SKM-1 (cell line): ENCODE measurements at regions not wholly inside any gene's neighbourhood (a gene's known extent, or its start where the extent isn't known, plus 50 kb on each side); places are given as distances from the start of the nearest gene placed in this dataset.

ENCODE experiments used
- DNase-seq: peaks from one replicate; lab custom pipeline; 2025; ENCODE audit not compliant: unreplicated experiment; lab: John Stamatoyannopoulos, UW

GRCh38 chr15:85889956-85890619 is 95.4 kb upstream of the KLHL25 start:
- no peak for DNase-seq

- peak; percentile 46 for DNase-seq
Measured at GRCh38 chr15:85890620-85890980, 95.9 kb upstream of the KLHL25 start.

- no peak for DNase-seq
Measured at GRCh38 chr15:85891470-85891869, 96.7 kb upstream of the KLHL25 start.

GRCh38 chr15:85892232-85892631 is 97.5 kb upstream of the KLHL25 start:
- DNase-seq: no peak

GRCh38 chr15:85897207-85897894 is 102.6 kb upstream of the KLHL25 start:
- DNase-seq: no peak

- DNase-seq: no peak
Measured at GRCh38 chr15:85897895-85898717, 103.4 kb upstream of the KLHL25 start.

GRCh38 chr15:85899927-85900326 is 105.2 kb upstream of the KLHL25 start:
- DNase-seq: no peak

- no peak for DNase-seq
Measured at GRCh38 chr15:85905751-85906450, 111.2 kb upstream of the KLHL25 start.

GRCh38 chr15:85906640-85907039 is 111.9 kb upstream of the KLHL25 start:
- no peak for DNase-seq

GRCh38 chr15:85910834-85911233 is 116.1 kb upstream of the KLHL25 start:
- no peak for DNase-seq

- DNase-seq: no peak
Measured at GRCh38 chr15:85913461-85913860, 118.7 kb upstream of the KLHL25 start.

- no peak for DNase-seq
Measured at GRCh38 chr15:85920956-85921355, 126.2 kb upstream of the KLHL25 start.

- DNase-seq: no peak
Measured at GRCh38 chr15:85924088-85924487, 129.4 kb upstream of the KLHL25 start.

- no peak for DNase-seq
Measured at GRCh38 chr15:85925649-85926237, 131.0 kb upstream of the KLHL25 start.

- no peak for DNase-seq
Measured at GRCh38 chr15:85926834-85927233, 132.1 kb upstream of the KLHL25 start.

- no peak for DNase-seq
Measured at GRCh38 chr15:85927931-85928537, 133.3 kb upstream of the KLHL25 start.

- DNase-seq: peak; percentile 38
Measured at GRCh38 chr15:85929786-85930185, 135.1 kb upstream of the KLHL25 start.

- no peak for DNase-seq
Measured at GRCh38 chr15:85932391-85932790, 137.7 kb upstream of the KLHL25 start.

GRCh38 chr15:85934691-85935090 is 140.0 kb upstream of the KLHL25 start:
- no peak for DNase-seq

- no peak for DNase-seq
Measured at GRCh38 chr15:85935182-85935581, 140.5 kb upstream of the KLHL25 start.

- DNase-seq: no peak
Measured at GRCh38 chr15:85937661-85938060, 142.0 kb upstream of the AGBL1 start.
